Astrocyte of the cerebellum (primary cell): ENCODE measurements at regions not wholly inside any gene's neighbourhood (a gene's known extent, or its start where the extent isn't known, plus 50 kb on each side); places are given as distances from the start of the nearest gene placed in this dataset.
"Not testable (repeated sequence)": the region's sequence is repeated elsewhere in the genome, so short reads cannot be mapped to it uniquely, and the experiment has no call there.

ENCODE experiments used
- DNase-seq: peaks from one replicate; pipeline ENCODE4 v3.0.0-alpha.2; 2011; ENCODE audit warnings: low read depth
- H3K4me3 ChIP-seq: 2 replicates; pipeline ENCODE4 v1.5.1; 2011; ENCODE audit warnings: mild to moderate bottlenecking, low read depth, low read length, moderate library complexity
- in situ Hi-C: cut with HindIII; loops from 2 replicates; pipeline ENCODE4 v1.10.0; 2017; ENCODE audit warnings: low sequenced_read_pairs
- TF ChIP-seq, protein P1 (sequence below): IDR thresholded peaks from 2 replicates; pipeline ENCODE4 v1.5.1; 2012; ENCODE audit warnings: low read length, low read depth, moderate library complexity, mild to moderate bottlenecking; ENCODE audit errors: missing control alignments

DNA sequence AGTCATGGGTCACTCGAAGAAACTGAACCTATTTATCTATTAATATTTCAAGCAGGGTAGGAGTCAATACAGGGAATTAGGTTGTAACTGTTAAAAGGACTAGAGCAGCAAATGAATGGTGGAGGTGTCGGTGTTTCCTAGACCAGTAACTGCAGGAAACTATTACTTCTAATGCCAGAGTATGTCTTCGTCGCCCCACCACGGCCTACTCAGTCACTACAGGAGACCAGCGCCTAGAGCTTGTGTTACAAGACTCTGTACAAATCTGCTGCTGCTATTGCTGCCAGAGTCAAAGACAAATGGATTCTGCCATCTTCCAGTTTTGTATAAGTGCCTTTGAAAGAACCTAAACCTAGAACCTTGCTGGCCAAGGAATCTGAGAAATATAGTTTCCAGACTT is 343.9 kb downstream of the SOX4 start:
- TF ChIP-seq, protein P1, sequence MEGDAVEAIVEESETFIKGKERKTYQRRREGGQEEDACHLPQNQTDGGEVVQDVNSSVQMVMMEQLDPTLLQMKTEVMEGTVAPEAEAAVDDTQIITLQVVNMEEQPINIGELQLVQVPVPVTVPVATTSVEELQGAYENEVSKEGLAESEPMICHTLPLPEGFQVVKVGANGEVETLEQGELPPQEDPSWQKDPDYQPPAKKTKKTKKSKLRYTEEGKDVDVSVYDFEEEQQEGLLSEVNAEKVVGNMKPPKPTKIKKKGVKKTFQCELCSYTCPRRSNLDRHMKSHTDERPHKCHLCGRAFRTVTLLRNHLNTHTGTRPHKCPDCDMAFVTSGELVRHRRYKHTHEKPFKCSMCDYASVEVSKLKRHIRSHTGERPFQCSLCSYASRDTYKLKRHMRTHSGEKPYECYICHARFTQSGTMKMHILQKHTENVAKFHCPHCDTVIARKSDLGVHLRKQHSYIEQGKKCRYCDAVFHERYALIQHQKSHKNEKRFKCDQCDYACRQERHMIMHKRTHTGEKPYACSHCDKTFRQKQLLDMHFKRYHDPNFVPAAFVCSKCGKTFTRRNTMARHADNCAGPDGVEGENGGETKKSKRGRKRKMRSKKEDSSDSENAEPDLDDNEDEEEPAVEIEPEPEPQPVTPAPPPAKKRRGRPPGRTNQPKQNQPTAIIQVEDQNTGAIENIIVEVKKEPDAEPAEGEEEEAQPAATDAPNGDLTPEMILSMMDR, result no peak
- no peak for DNase-seq
- H3K4me3 ChIP-seq, result no peak overlapping the region
- in situ Hi-C loops, result no loop called here

DNA sequence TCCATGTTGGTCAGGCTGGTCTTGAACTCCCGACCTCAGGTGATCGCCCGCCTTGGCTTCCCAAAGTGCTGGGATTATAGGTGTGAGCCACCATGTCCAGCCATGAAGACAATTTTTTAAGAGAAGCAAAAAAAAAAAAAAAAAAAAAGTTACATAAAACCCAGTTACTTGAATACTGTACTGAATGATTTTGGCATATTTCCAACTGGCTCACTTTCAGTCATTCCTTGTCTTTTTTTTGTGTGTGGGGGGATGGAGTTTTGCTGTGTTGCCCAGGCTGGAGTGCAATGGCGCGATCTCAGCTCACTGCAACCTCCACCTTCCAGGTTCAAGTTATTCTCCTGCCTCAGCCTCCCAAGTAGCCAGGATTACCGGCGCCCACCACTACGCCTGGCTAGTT is 345.5 kb downstream of the SOX4 start:
- DNase-seq, in situ Hi-C loops, H3K4me3 ChIP-seq: not testable (repeated sequence)

DNA sequence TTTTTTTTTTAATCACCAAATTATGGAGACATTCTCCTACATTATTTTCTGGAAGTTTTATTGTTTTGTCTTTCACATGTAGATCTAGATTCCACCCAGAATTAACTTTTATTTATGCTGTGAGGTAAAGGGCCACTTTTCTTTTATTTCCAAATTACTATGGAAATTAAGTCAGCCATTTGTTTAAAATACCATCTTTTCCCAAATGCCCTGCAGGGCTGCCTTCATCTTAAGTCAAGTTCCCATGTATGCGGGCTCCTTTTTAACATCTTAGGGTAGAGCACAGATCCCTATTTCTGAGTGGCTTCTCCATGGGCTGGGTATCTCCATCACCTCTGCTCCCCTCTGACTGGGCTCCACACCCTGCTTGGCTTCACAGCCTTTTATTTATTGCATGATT is 348.4 kb downstream of the SOX4 start:
- DNase-seq, result no peak
- TF ChIP-seq, protein P1, result no peak
- in situ Hi-C loops, result no loop called here
- H3K4me3 ChIP-seq, result no peak overlapping the region

DNA sequence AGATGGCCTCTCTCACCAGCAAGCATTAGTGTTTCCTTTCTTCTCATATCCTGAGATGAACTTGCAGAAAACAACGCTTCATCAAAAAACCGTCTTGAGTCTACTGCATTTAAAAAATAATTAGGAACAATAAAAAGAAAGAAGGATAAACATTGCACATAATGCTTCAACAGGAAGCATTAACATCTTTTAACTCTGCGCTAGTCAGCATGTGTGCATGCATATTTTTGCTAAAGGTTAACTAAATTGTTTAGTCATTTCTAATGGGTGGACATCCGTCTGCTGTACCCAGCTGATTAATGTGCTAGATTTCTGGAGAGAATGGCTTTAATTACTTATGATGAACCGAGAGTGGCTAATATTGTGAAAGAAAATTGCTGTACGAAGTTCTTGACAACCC is 349.3 kb downstream of the SOX4 start:
- in situ Hi-C loops, result no loop called here
- no peak overlapping the region for H3K4me3 ChIP-seq
- TF ChIP-seq, protein P1, result no peak
- DNase-seq, result no peak

DNA sequence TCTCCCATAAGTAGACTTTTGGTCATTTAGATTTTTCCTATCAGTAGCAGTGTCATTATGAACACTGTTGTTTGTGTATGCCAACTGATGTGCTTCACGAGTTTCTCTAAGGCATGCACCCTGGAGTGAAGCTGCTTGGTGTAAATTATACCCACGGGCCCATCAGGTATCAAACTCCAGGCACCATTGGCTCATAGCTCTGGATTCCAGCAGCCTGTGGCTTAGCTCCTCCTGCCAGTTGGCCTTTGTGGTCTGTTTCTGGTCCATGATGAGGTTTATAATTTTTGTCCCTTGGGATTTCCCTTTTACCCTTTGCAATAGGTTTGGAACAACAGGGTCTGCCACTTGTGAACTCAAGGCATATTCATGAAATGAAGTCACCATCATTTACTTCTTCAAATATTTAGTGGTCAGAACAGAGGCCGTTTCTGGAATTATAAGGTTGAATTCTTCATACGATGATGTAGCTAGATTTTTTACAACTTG is 350.5 kb downstream of the PRL start:
- in situ Hi-C loops, result no loop called here
- peak; percentile 99 for DNase-seq
- TF ChIP-seq, protein P1, result no peak
- no peak overlapping the region for H3K4me3 ChIP-seq

DNA sequence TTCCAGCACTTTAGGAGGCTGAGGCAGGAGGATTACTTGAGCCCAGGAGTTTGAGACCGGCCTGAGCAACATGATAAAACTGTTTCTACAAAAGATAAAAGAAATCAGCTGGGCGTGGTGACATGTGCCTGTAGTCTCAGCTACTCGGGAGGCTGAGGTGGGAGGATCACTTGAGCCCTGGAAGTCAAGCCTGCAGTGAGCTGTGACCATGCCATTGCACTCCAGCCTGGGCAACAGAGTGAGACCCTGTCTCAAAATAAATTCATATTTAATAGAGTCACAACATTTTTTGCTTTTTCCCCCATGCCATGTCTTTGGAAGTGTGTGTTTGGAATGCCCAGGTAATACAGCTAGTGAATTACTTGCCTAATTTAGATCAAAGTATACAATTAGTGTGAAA is 349.6 kb downstream of the PRL start:
- DNase-seq, in situ Hi-C loops, H3K4me3 ChIP-seq: not testable (repeated sequence)

DNA sequence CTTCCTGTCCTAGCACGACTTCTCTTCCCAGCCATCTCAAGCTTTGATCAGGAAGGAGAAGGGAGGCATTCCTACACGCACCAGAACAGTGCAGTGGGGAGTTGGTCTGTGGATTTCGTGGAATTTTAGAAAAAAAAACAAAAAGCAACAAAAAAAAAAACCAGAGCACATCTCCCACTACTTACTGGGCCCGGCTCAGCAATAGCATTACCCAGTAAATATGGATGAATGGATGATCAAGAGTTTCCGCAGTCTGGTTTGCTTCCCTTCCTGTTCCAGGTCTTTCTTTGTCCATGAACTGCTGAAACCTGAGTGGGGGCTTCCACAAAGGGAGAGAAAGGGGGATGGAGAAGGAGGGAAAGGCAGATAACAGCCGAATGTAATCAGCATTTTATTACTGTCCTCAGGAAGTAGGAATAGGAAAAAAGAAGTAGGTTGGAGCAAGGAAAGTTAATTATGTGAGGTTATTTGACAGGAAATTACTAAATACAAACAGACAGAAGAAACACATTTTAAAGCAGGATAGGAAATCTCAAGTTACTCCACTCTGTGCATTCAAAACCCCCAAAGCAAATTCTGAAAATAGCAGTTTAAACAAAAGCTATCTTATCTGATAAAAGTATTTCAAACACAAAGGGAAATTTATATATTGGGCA is 349.0 kb downstream of the PRL start:
- TF ChIP-seq, protein P1, result no peak
- DNase-seq, result no peak
- in situ Hi-C loops, result no loop called here
- H3K4me3 ChIP-seq, result no peak overlapping the region
